ENCODE measurements at regions not wholly inside any gene's neighbourhood (a gene's known extent, or its start where the extent isn't known, plus 50 kb on each side); places are given as distances from the start of the nearest gene placed in this dataset.

DNA sequence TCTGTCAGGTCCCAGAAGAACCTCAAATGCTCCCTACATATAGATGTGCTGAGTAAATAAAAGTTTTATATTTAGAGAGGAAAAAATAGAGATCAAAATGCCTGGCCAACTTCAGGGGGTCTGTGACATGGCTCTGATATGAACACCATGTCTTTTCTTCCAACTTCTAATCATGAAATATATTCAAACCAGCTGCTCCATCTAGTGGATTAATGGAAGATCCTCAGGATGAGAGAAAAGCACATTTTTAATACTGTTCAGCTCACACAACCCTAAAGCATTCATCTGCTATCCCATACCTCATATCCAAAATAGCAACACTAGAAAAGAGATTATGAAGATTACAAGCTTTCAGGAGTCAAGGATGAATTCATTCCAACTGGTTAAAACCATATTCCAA lies 56.0 kb upstream of the DOCK9 start:
- Histone ChIP-seq H3K36me3 (peaks cover 0 to 16% (median 0%) of the 10 kb centered on the region in 3 donors), H3K4me1 (peaks cover 0 to 11% (median 0%) of the 10 kb centered on the region in 4 donors), H3K4me3 (no peak overlapping the region), H3K27me3 (no peaks in the 10 kb centered on the region), H3K9me3 (peaks cover 0 to 11% (median 0%) of the 10 kb centered on the region in 4 donors), H3K27ac (no peak overlapping the region)
- no peak for DNase-seq (ENCODE audit: low spot score in 2 of 2)
- TF ChIP-seq EP300 (IDR thresholded peaks at IDR 0.05) (no peak), POLR2A (IDR thresholded peaks at IDR 0.05) (no peak)
- TF ChIP-seq, protein P1, sequence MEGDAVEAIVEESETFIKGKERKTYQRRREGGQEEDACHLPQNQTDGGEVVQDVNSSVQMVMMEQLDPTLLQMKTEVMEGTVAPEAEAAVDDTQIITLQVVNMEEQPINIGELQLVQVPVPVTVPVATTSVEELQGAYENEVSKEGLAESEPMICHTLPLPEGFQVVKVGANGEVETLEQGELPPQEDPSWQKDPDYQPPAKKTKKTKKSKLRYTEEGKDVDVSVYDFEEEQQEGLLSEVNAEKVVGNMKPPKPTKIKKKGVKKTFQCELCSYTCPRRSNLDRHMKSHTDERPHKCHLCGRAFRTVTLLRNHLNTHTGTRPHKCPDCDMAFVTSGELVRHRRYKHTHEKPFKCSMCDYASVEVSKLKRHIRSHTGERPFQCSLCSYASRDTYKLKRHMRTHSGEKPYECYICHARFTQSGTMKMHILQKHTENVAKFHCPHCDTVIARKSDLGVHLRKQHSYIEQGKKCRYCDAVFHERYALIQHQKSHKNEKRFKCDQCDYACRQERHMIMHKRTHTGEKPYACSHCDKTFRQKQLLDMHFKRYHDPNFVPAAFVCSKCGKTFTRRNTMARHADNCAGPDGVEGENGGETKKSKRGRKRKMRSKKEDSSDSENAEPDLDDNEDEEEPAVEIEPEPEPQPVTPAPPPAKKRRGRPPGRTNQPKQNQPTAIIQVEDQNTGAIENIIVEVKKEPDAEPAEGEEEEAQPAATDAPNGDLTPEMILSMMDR (IDR thresholded peaks at IDR 0.05), result peak; percentile 34 to 74 (median 54)

DNA sequence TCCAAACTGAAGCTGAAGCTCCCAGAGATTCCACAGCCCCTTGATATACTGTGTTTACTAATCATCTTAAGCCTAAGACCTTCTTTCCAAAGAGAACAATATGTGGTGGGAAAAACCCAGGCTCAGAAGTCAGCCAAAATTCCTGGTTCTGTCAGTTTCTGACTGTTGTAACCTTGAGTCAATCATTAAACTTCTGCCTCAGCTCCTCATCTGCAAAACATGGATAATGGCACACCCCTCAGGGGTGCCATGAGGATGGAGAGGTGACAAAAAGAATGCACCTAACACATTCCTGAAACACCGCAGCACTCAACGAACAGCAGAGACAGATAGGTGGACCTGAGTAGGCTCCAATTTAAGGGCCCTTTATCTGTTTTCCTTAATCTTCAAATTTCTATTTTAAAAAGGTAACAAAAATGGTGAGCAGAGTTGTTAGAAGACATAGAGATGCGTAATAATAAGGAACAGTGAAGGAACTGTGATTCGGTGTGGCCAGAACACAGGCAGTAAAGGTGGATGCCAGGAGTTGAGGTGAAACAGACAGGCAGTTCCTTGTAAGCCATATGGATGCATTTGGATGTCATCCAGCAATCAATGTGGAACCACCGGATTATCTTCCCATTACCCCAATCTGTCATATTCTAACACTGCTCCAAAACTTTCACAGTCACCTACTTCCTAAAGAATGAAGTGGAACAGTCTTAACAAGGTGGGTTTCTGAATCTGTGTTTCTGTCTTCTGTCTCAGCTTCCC lies 56.6 kb upstream of the DOCK9 start:
- H3K9me3 ChIP-seq, result peaks cover 0 to 7% (median 0%) of the 10 kb centered on the region in 4 donors
- WGBS, 2 donors, result 92 to 93% methylated on average over 5 of the region's 5 CpGs
- peaks cover 0 to 11% (median 0%) of the 10 kb centered on the region in 4 donors for H3K4me1 ChIP-seq
- no peaks in the 10 kb centered on the region for H3K27me3 ChIP-seq
- TF ChIP-seq, protein P1 (IDR thresholded peaks at IDR 0.05), result no peak
- TF ChIP-seq POLR2A (IDR thresholded peaks at IDR 0.05) (no peak), EP300 (IDR thresholded peaks at IDR 0.05) (no peak)
- no peak for DNase-seq (ENCODE audit: low spot score in 2 of 2)
- no peak overlapping the region for H3K4me3 ChIP-seq
- peaks cover 0 to 12% (median 0%) of the 10 kb centered on the region in 3 donors for H3K36me3 ChIP-seq
- H3K27ac ChIP-seq, result no peak overlapping the region

DNA sequence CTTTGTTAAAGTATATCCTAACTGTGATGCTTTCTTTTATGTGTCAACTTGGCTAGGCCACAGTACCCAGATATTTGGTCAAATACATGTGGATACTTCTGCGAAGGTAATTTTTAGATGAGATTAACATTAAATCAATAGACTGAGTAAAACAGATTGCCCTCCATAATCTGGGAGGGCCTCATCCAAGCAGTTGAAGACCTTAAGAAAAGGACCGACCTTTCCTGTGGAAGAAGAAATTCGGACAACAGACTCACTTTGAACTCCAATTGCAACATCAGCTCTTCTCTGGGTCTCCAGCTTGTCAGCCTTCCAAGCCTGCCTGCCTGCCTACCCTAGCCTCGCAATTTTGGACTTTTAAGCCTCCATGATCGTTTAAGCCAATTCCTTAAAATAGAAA lies 57.9 kb upstream of the DOCK9 start:
- no peaks in the 10 kb centered on the region for H3K27me3 ChIP-seq
- H3K9me3 ChIP-seq, result peaks cover 0 to 7% (median 0%) of the 10 kb centered on the region in 4 donors
- 94 to 96% methylated on average over 5 of the region's 5 CpGs for WGBS, 2 donors
- peaks cover 0 to 16% (median under 1%) of the 10 kb centered on the region in 4 donors for H3K4me1 ChIP-seq
- H3K27ac ChIP-seq, result no peak overlapping the region
- no peak overlapping the region for H3K4me3 ChIP-seq
- peaks cover 0 to 12% (median 0%) of the 10 kb centered on the region in 3 donors for H3K36me3 ChIP-seq
- TF ChIP-seq, protein P1 (IDR thresholded peaks at IDR 0.05), result no peak
- TF ChIP-seq POLR2A (IDR thresholded peaks at IDR 0.05) (no peak), EP300 (IDR thresholded peaks at IDR 0.05) (no peak)
- DNase-seq (ENCODE audit: low spot score in 2 of 2), result no peak

DNA sequence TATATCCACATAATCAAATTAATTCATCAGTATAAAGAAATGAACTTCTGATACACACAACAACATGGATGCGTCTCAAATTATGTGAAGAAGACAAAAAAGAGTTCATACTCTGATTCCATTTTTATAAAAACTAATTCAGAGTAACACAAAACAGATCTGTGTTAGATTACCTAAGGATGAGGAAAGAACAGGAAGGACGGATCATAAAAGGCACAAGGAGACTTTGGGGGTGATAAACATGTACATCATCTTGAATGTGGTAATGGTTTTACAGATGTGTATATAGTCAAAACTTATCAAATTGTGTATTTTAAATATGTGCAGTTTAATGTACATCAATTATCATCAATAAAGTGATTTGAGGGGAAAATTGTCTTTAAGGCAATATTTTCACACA lies 59.9 kb upstream of the DOCK9 start:
- H3K4me1 ChIP-seq, result peaks cover 0 to 26% (median 6%) of the 10 kb centered on the region in 4 donors
- H3K27me3 ChIP-seq, result no peaks in the 10 kb centered on the region
- H3K36me3 ChIP-seq, result peaks cover 0 to 12% (median 0%) of the 10 kb centered on the region in 3 donors
- H3K4me3 ChIP-seq, result no peak overlapping the region
- DNase-seq (ENCODE audit: low spot score in 2 of 2), result no peak
- TF ChIP-seq POLR2A (IDR thresholded peaks at IDR 0.05) (no peak), EP300 (IDR thresholded peaks at IDR 0.05) (no peak)
- TF ChIP-seq, protein P1 (IDR thresholded peaks at IDR 0.05), result no peak
- 94% methylated on average over 2 of the region's 2 CpGs for WGBS, 2 donors
- H3K27ac ChIP-seq, result no peak overlapping the region
- H3K9me3 ChIP-seq, result peaks cover 0 to 7% (median 0%) of the 10 kb centered on the region in 4 donors

DNA sequence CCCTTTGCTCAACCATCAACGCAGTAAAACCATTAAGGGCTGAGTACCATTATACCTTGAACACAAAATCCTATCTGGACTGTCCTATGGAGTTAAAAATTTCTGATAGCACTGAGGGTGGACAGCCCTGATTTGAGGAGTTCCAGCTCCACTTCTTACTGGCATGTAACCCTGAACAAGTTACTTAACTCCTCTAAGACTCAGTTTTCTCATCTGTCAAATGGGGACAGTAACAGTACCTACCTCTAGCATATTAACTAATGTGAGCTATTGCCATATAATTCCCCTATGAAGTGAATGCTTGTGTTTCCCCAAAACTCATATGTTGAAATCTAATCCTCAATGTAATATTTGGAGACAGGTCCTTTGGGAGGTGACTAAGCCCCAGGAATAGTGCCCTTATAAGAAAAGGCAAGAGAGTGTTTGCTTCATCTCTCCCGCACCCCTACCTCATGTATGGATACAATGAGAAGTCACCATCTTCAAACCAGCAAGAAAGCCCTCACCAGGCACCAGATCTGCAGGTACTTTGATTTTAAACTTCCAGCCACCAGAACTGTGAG lies 61.9 kb upstream of the DOCK9 start:
- peaks cover 0 to 12% (median 0%) of the 10 kb centered on the region in 3 donors for H3K36me3 ChIP-seq
- H3K27me3 ChIP-seq, result no peaks in the 10 kb centered on the region
- no peak overlapping the region for H3K27ac ChIP-seq
- H3K4me1 ChIP-seq, result peaks cover 0 to 25% (median 6%) of the 10 kb centered on the region in 4 donors
- no peak for DNase-seq (ENCODE audit: low spot score in 2 of 2)
- TF ChIP-seq, protein P1 (IDR thresholded peaks at IDR 0.05), result no peak
- no peak for TF ChIP-seq POLR2A (IDR thresholded peaks at IDR 0.05)
- 95 to 97% methylated on average over 2 of the region's 2 CpGs for WGBS, 2 donors
- H3K9me3 ChIP-seq, result peaks cover 0 to 7% (median 0%) of the 10 kb centered on the region in 4 donors
- H3K4me3 ChIP-seq, result no peak overlapping the region
